Kidney (tissue), 13 donors: ENCODE measurements at regions not wholly inside any gene's neighbourhood (a gene's known extent, or its start where the extent isn't known, plus 50 kb on each side); places are given as distances from the start of the nearest gene placed in this dataset.

ENCODE experiments used
- DNase-seq, 5 donors: peaks; one replicate each; pipeline ENCODE4 v3.0.0-alpha.2; 2013 to 2020
- FAIRE-seq: peaks from 2 replicates; lab custom pipeline; 2012; peaks lifted over from hg19 to GRCh38; lab: Jason Lieb, UNC
- H3K27ac ChIP-seq, 2 donors: one replicate each; pipeline ENCODE4 v1.7.0; 2013; ENCODE audit warnings: low read depth in 2 of 2, low read length in 2 of 2, inconsistent platforms in 1 of 2
- H3K27me3 ChIP-seq: one replicate; pipeline ENCODE4 v1.7.1; 2013; ENCODE audit warnings: low read length, inconsistent platforms; ENCODE audit not compliant: control insufficient read depth, insufficient read depth
- H3K36me3 ChIP-seq, 3 donors: one replicate each; pipeline versions ENCODE4 v1.7.0 to v1.7.1; 2013; ENCODE audit warnings: low read length in 3 of 3, control low read depth in 1 of 3, inconsistent platforms in 1 of 3; ENCODE audit not compliant: insufficient read depth in 3 of 3, control insufficient read depth in 2 of 3
- H3K4me1 ChIP-seq, 3 donors: one replicate each; pipeline versions ENCODE4 v1.7.0 to v1.7.1; 2013; ENCODE audit warnings: low read length in 3 of 3, inconsistent platforms in 1 of 3, low read depth in 1 of 3; ENCODE audit not compliant: control insufficient read depth in 2 of 3, insufficient read depth in 2 of 3
- H3K4me3 ChIP-seq, 3 donors: one replicate each; pipeline versions ENCODE4 v1.7.0 to v1.8.1; 2013; ENCODE audit warnings: low read length in 3 of 3, control low read depth in 1 of 3, inconsistent platforms in 1 of 3
- H3K9ac ChIP-seq, 3 donors: one replicate each; pipeline versions ENCODE4 v1.7.0 to v1.7.1; 2013; ENCODE audit warnings: low read length in 3 of 3, control low read depth in 1 of 3, inconsistent platforms in 1 of 3
- H3K9me3 ChIP-seq, 3 donors: one replicate each; pipeline versions ENCODE4 v1.7.0 to v1.7.1; 2013; ENCODE audit warnings: low read length in 3 of 3, control low read depth in 1 of 3, inconsistent platforms in 1 of 3; ENCODE audit not compliant: control insufficient read depth in 2 of 3, insufficient read depth in 1 of 3
- intact Hi-C: fragments of 100-400 bp; cut with DNase I; formaldehyde crosslinking; loops from one replicate; pipeline ENCODE4 v1.11.1; 2022
- TF ChIP-seq, protein P1 (sequence below): IDR thresholded peaks from 3 replicates; pipeline ENCODE4 v1.5.1; 2012; ENCODE audit warnings: mild to moderate bottlenecking, moderate library complexity, borderline replicate concordance; ENCODE audit not compliant: insufficient read depth; ENCODE audit errors: extremely low read depth
- donor health status: control.
- donor health status: control.
- donor health status: control.
- donor health status: control.
- donor health status: control.
- donor health status: DM: yes; HTN: yes; CAD: no.
- donor health status: Normal renal cell carcinoma (clear cell type).

DNA sequence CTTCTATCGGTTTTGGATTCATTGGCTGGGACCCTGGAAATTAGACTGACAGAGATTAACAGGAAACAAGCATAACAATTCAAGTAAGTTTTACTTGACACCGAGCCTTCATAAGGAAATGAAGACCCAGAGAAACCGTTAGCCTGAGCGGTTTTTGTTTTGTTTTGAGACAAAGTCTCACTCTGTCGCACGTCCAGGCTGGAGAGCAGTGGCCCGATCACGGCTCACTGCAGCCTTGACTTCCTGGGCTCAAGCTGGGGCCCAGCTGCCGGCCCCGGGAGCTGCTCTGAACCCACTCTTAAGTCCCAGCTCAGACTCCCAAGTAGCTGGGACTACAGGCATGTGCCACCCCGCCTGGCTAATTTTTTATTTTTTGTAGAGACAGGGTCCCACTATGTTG is 321.3 kb downstream of the SEC14L1 start:
- FAIRE-seq (no peak), DNase-seq (peak in 2 of 5 donors; percentile 51 to 61)
- H3K4me1 ChIP-seq: peaks cover 5 to 26% (median 20%) of the 10 kb centered on the region in 3 donors
- no peaks in the 10 kb centered on the region for H3K27me3 ChIP-seq
- H3K4me3 ChIP-seq: no peak overlapping the region
- H3K36me3 ChIP-seq: no peaks in the 10 kb centered on the region
- peak overlapping the region in 1 of 2 donors; percentile 47 for H3K27ac ChIP-seq
- no peak overlapping the region for H3K9ac ChIP-seq
- TF ChIP-seq, protein P1, sequence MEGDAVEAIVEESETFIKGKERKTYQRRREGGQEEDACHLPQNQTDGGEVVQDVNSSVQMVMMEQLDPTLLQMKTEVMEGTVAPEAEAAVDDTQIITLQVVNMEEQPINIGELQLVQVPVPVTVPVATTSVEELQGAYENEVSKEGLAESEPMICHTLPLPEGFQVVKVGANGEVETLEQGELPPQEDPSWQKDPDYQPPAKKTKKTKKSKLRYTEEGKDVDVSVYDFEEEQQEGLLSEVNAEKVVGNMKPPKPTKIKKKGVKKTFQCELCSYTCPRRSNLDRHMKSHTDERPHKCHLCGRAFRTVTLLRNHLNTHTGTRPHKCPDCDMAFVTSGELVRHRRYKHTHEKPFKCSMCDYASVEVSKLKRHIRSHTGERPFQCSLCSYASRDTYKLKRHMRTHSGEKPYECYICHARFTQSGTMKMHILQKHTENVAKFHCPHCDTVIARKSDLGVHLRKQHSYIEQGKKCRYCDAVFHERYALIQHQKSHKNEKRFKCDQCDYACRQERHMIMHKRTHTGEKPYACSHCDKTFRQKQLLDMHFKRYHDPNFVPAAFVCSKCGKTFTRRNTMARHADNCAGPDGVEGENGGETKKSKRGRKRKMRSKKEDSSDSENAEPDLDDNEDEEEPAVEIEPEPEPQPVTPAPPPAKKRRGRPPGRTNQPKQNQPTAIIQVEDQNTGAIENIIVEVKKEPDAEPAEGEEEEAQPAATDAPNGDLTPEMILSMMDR: no peak
- H3K9me3 ChIP-seq: no peaks in the 10 kb centered on the region
- intact Hi-C loops: no loop called here

DNA sequence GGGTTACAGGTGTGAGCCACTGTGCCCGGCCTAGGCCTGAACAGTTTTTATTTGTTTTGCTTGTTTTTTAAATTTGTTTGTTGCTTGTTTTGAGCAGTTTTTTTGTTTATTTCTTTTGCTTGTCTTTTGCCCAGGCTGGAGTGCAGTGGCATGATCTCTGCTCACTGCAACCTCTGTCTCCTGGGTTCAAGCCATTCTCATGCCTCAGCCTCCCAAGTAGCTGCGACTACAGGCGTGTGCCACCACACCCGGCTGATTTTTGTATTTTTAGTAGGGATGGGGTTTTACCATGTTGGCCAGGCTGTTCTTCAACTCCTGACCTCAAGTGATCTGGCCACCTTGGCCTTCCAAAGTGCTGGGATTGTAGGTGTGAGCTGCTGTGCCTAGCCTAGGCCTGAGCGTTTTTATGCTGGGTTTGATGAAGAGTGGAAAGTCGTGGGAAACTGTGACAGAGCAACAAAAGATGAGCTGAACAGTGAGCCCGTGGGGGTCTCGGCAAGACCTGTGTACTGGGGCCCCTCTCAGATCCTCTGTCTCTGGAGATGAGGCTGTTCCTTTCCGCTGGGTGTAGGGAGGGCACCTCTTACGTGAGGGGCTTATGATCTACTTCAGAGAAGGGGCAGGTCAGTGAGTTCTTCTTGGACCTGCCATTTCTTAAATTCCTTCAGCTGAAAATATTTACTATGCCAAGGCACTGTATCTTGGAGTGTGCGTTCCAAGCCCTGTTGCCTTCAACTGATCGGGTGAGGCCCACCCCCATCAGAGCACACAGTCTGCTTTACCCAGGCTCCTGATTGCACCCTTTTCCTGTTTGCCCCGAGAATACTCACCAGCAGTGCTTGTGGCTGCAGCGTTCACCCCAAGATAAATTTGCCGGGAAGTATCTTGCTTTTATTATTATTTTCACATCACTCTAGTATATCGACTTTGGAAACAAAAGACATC is 322.1 kb downstream of the SEC14L1 start:
- Histone ChIP-seq H3K27me3 (no peaks in the 10 kb centered on the region), H3K36me3 (no peaks in the 10 kb centered on the region), H3K4me1 (peaks cover 5 to 27% (median 20%) of the 10 kb centered on the region in 3 donors), H3K9ac (no peak overlapping the region), H3K27ac (no peak overlapping the region), H3K9me3 (no peaks in the 10 kb centered on the region), H3K4me3 (no peak overlapping the region)
- DNase-seq: no peak
- FAIRE-seq: no peak
- intact Hi-C loops: no loop called here
- TF ChIP-seq, protein P1: no peak

DNA sequence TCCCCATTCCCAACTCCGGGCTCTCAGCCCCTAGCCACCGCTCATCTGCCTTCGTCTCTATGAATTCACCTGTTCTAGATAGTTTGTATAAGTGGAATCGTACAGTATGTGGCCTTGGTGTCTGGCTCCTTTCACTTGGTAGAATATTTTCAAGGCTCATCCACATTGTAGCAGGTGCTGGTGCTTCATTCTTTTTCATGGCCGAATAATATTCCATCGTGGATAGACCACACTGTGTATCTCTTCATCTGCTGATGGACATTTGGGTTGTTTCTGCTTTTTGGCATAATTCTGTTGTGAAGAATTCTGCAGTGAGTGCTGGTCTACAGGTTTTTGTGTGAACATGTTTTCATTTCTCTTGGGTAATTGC is 324.2 kb downstream of the SEC14L1 start:
- Histone ChIP-seq H3K4me1 (peaks cover 7 to 31% (median 20%) of the 10 kb centered on the region in 3 donors), H3K4me3 (no peak overlapping the region)

More for the DNA sequence above, 324.2 kb downstream of the SEC14L1 start:
- TF ChIP-seq, protein P1: no peak
- no peaks in the 10 kb centered on the region for H3K9me3 ChIP-seq
- intact Hi-C loops: no loop called here
- no peak overlapping the region for H3K9ac ChIP-seq
- FAIRE-seq: no peak
- DNase-seq: no peak
- H3K36me3 ChIP-seq: peaks cover 0 to 1% (median 0%) of the 10 kb centered on the region in 3 donors
- H3K27ac ChIP-seq: peak overlapping the region in 1 of 2 donors; percentile 9
- H3K27me3 ChIP-seq: no peaks in the 10 kb centered on the region
